ENCODE measurements at regions not wholly inside any gene's neighbourhood (a gene's known extent, or its start where the extent isn't known, plus 50 kb on each side); places are given as distances from the start of the nearest gene placed in this dataset.
"Not testable (repeated sequence)": the region's sequence is repeated elsewhere in the genome, so short reads cannot be mapped to it uniquely, and the experiment has no call there.

GRCh38 chr16:31727553-31727952 lies 146.1 kb upstream of the ZNF267 start:
- no peak for DNase-seq
- no peak for TF ChIP-seq POLR2A (IDR thresholded peaks at IDR 0.05)
- TF ChIP-seq CTCF (IDR thresholded peaks at IDR 0.05), result no peak
- H3K27me3 ChIP-seq, result no peaks in the 10 kb centered on the region
- H3K4me1 ChIP-seq (replicated peaks in 1 of 2), result no peaks in the 10 kb centered on the region
- H3K27ac ChIP-seq, result no peak overlapping the region
- intact Hi-C loops (cut with DNase I), result no loop called here
- no peak overlapping the region for H3K4me3 ChIP-seq
- peaks cover 0 to 16% (median 0%) of the 10 kb centered on the region in 3 donors for H3K9me3 ChIP-seq (replicated peaks in 1 of 3)
- no peaks in the 10 kb centered on the region for H3K36me3 ChIP-seq (replicated peaks in 1 of 2)

GRCh38 chr16:31734265-31734664 lies 139.3 kb upstream of the ZNF267 start:
- no peak overlapping the region for H3K4me3 ChIP-seq
- no peak for TF ChIP-seq POLR2A (IDR thresholded peaks at IDR 0.05)
- TF ChIP-seq CTCF (IDR thresholded peaks at IDR 0.05), result no peak
- WGBS, 4 donors, result 98 to 100% (median 98%) methylated on average over 3 of the region's 3 CpGs
- intact Hi-C loops (cut with DNase I), result no loop called here
- H3K27ac ChIP-seq, result no peak overlapping the region
- DNase-seq, result no peak
- peaks cover 0 to 19% (median 3%) of the 10 kb centered on the region in 3 donors for H3K9me3 ChIP-seq (replicated peaks in 1 of 3)
- no peaks in the 10 kb centered on the region for H3K27me3 ChIP-seq
- H3K36me3 ChIP-seq (replicated peaks in 1 of 2), result no peaks in the 10 kb centered on the region
- H3K4me1 ChIP-seq (replicated peaks in 1 of 2), result no peaks in the 10 kb centered on the region

- H3K27ac ChIP-seq; H3K27me3 ChIP-seq; intact Hi-C loops (cut with DNase I); H3K4me1 ChIP-seq (replicated peaks in 1 of 2); H3K4me3 ChIP-seq; DNase-seq; H3K36me3 ChIP-seq (replicated peaks in 1 of 2): not testable (repeated sequence)
- peaks cover 0 to 69% (median 11%) of the 10 kb centered on the region in 3 donors for H3K9me3 ChIP-seq (replicated peaks in 1 of 3)
Observed at GRCh38 chr16:31745098-31745497, 128.5 kb upstream of the ZNF267 start.

- no peak for DNase-seq
- no peaks in the 10 kb centered on the region for H3K27me3 ChIP-seq
- H3K4me3 ChIP-seq, result no peak overlapping the region
- no peak overlapping the region for H3K27ac ChIP-seq
- no peaks in the 10 kb centered on the region for H3K4me1 ChIP-seq (replicated peaks in 1 of 2)
- intact Hi-C loops (cut with DNase I), result no loop called here
- H3K9me3 ChIP-seq (replicated peaks in 1 of 3), result peaks cover 0 to 70% (median 11%) of the 10 kb centered on the region in 3 donors
- no peak for TF ChIP-seq POLR2A (IDR thresholded peaks at IDR 0.05)
- no peak for TF ChIP-seq CTCF (IDR thresholded peaks at IDR 0.05)
- H3K36me3 ChIP-seq (replicated peaks in 1 of 2), result no peaks in the 10 kb centered on the region
- 94 to 100% (median 97%) methylated on average over 2 of the region's 2 CpGs for WGBS, 4 donors
Observed at GRCh38 chr16:31745900-31746299, 127.7 kb upstream of the ZNF267 start.

- WGBS, 4 donors, result 95 to 98% (median 97%) methylated on average over 7 of the region's 7 CpGs
- Histone ChIP-seq H3K27me3 (no peaks in the 10 kb centered on the region), H3K4me3 (peak overlapping the region in 1 of 4 donors; percentile 2), H3K9me3 (replicated peaks in 1 of 3) (peaks cover 9 to 93% (median 43%) of the 10 kb centered on the region in 3 donors), H3K4me1 (replicated peaks in 1 of 2) (no peaks in the 10 kb centered on the region), H3K27ac (no peak overlapping the region), H3K36me3 (replicated peaks in 1 of 2) (no peaks in the 10 kb centered on the region)
- intact Hi-C loops (cut with DNase I), result loop anchor here in 1 of 2 donors (10.0 kb wide), 1 partner anchor 160 kb away; no protein-coding TSS in a partner anchor
- TF ChIP-seq POLR2A (IDR thresholded peaks at IDR 0.05) (no peak), CTCF (IDR thresholded peaks at IDR 0.05) (no peak)
- DNase-seq, result no peak
Observed at GRCh38 chr16:31754998-31755615, 118.5 kb upstream of the ZNF267 start.
